HAP-1 (cell line): ENCODE measurements at regions not wholly inside any gene's neighbourhood (a gene's known extent, or its start where the extent isn't known, plus 50 kb on each side); places are given as distances from the start of the nearest gene placed in this dataset.

Source experiments
- DNase-seq, 2 experiments: peaks; one replicate each; pipeline ENCODE4 v3.0.0-alpha.2; 2016 to 2020; ENCODE audit warnings: low spot score in 2 of 2
- H3K27me3 ChIP-seq: fragments of 250-450 bp; sonication (Bioruptor Pico); 2 replicates; pipeline ENCODE4 v1.5.1; 2020; ENCODE audit warnings: low read depth, mild to moderate bottlenecking, moderate library complexity
- H3K36me3 ChIP-seq: fragments of 250-450 bp; sonication (Bioruptor Pico); replicated peaks from 2 replicates; pipeline ENCODE4 v1.5.1; 2020; ENCODE audit warnings: mild to moderate bottlenecking
- H3K4me1 ChIP-seq: fragments of 250-450 bp; sonication (Bioruptor Pico); 2 replicates; pipeline ENCODE4 v1.5.1; 2020; ENCODE audit warnings: mild to moderate bottlenecking
- H3K4me3 ChIP-seq: fragments of 250-450 bp; sonication (Bioruptor Pico); 2 replicates; pipeline ENCODE4 v1.5.1; 2020; ENCODE audit warnings: mild to moderate bottlenecking, moderate library complexity
- H3K9me3 ChIP-seq: fragments of 250-450 bp; sonication (Bioruptor Pico); 2 replicates; pipeline ENCODE4 v1.5.1; 2020; ENCODE audit warnings: mild to moderate bottlenecking, moderate library complexity
- in situ Hi-C: fragments of 300-500 bp; cut with MboI; formaldehyde crosslinking; loops from 3 replicates; pipeline ENCODE4 v1.14.3; 2020; ENCODE audit warnings: low sequenced_read_pairs, inconsistent platforms, mixed read lengths

- H3K9me3 ChIP-seq = no peaks in the 10 kb centered on the region
- DNase-seq = no peak
- H3K36me3 ChIP-seq = no peaks in the 10 kb centered on the region
- no peaks in the 10 kb centered on the region for H3K27me3 ChIP-seq
- H3K4me3 ChIP-seq = no peak overlapping the region
- in situ Hi-C loops = no loop called here
- H3K4me1 ChIP-seq = no peaks in the 10 kb centered on the region
These were observed 156.4 kb downstream of the URB2 start for GRCh38 chr1:229782469-229782868.

- no peaks in the 10 kb centered on the region for H3K9me3 ChIP-seq
- H3K36me3 ChIP-seq = no peaks in the 10 kb centered on the region
- no peaks in the 10 kb centered on the region for H3K27me3 ChIP-seq
- in situ Hi-C loops = no loop called here
- DNase-seq = no peak
- no peaks in the 10 kb centered on the region for H3K4me1 ChIP-seq
- H3K4me3 ChIP-seq = no peak overlapping the region
These were observed 158.8 kb downstream of the URB2 start for GRCh38 chr1:229784834-229785233.

- in situ Hi-C loops = no loop called here
- H3K9me3 ChIP-seq = no peaks in the 10 kb centered on the region
- H3K36me3 ChIP-seq = no peaks in the 10 kb centered on the region
- no peak overlapping the region for H3K4me3 ChIP-seq
- DNase-seq = no peak
- no peaks in the 10 kb centered on the region for H3K4me1 ChIP-seq
- 0 out of 2 replicates have a peak, but pooled peaks cover 1% of the 10 kb centered on the region for H3K27me3 ChIP-seq
These were observed 161.0 kb downstream of the URB2 start for GRCh38 chr1:229786974-229787610.

- Histone ChIP-seq H3K9me3 (no peaks in the 10 kb centered on the region), H3K4me1 (no peaks in the 10 kb centered on the region), H3K27me3 (0 out of 2 replicates have a peak, but pooled peaks cover 4% of the 10 kb centered on the region), H3K36me3 (no peaks in the 10 kb centered on the region), H3K4me3 (no peak overlapping the region)
- in situ Hi-C loops = no loop called here
- DNase-seq = no peak
These were observed 162.0 kb downstream of the URB2 start for GRCh38 chr1:229788004-229788403.

GRCh38 chr1:229792012-229792975 is 166.2 kb downstream of the URB2 start:
- Histone ChIP-seq H3K9me3 (no peaks in the 10 kb centered on the region), H3K36me3 (no peaks in the 10 kb centered on the region), H3K27me3 (0 out of 2 replicates have a peak, but pooled peaks cover 4% of the 10 kb centered on the region), H3K4me3 (no peak overlapping the region), H3K4me1 (no peaks in the 10 kb centered on the region)
- in situ Hi-C loops = no loop called here
- DNase-seq = no peak

- H3K9me3 ChIP-seq = no peaks in the 10 kb centered on the region; the same call in 1 of the 2 replicates
- 0 out of 2 replicates have a peak, but pooled peaks cover 4% of the 10 kb centered on the region for H3K27me3 ChIP-seq
- in situ Hi-C loops = no loop called here
- no peaks in the 10 kb centered on the region for H3K4me1 ChIP-seq
- no peak for DNase-seq
- H3K4me3 ChIP-seq = no peak overlapping the region
- H3K36me3 ChIP-seq = no peaks in the 10 kb centered on the region
These were observed 167.4 kb downstream of the URB2 start for GRCh38 chr1:229793488-229793887.

- Histone ChIP-seq H3K27me3 (no peaks in the 10 kb centered on the region), H3K9me3 (no peaks in the 10 kb centered on the region; the same call in 1 of the 2 replicates), H3K4me3 (no peak overlapping the region), H3K36me3 (no peaks in the 10 kb centered on the region), H3K4me1 (no peaks in the 10 kb centered on the region)
- in situ Hi-C loops = no loop called here
- no peak for DNase-seq
These were observed 172.5 kb downstream of the URB2 start for GRCh38 chr1:229798558-229798957.

GRCh38 chr1:229803626-229804217 is 177.7 kb downstream of the URB2 start:
- Histone ChIP-seq H3K9me3 (peaks cover 6% of the 10 kb centered on the region), H3K4me3 (no peak overlapping the region), H3K27me3 (no peaks in the 10 kb centered on the region), H3K36me3 (no peaks in the 10 kb centered on the region), H3K4me1 (no peaks in the 10 kb centered on the region)
- in situ Hi-C loops = no loop called here
- DNase-seq = no peak

- Histone ChIP-seq H3K27me3 (no peaks in the 10 kb centered on the region), H3K9me3 (peaks cover 6% of the 10 kb centered on the region), H3K4me3 (no peak overlapping the region), H3K36me3 (no peaks in the 10 kb centered on the region), H3K4me1 (no peaks in the 10 kb centered on the region)
- no peak for DNase-seq
- in situ Hi-C loops = no loop called here
These were observed 182.2 kb downstream of the URB2 start for GRCh38 chr1:229808272-229808671.

GRCh38 chr1:229810140-229810539 is 184.1 kb downstream of the URB2 start:
- no peak for DNase-seq
- Histone ChIP-seq H3K9me3 (no peaks in the 10 kb centered on the region; the same call in 1 of the 2 replicates), H3K4me3 (no peak overlapping the region), H3K36me3 (no peaks in the 10 kb centered on the region), H3K27me3 (no peaks in the 10 kb centered on the region), H3K4me1 (no peaks in the 10 kb centered on the region)
- in situ Hi-C loops = no loop called here

- in situ Hi-C loops = no loop called here
- DNase-seq = no peak
- H3K4me1 ChIP-seq = no peaks in the 10 kb centered on the region
- no peaks in the 10 kb centered on the region for H3K9me3 ChIP-seq
- no peaks in the 10 kb centered on the region for H3K36me3 ChIP-seq
- H3K27me3 ChIP-seq = no peaks in the 10 kb centered on the region
- no peak overlapping the region for H3K4me3 ChIP-seq
These were observed 184.9 kb downstream of the URB2 start for GRCh38 chr1:229810961-229811360.

GRCh38 chr1:229812148-229812547 is 186.1 kb downstream of the URB2 start:
- in situ Hi-C loops = no loop called here
- Histone ChIP-seq H3K9me3 (no peaks in the 10 kb centered on the region), H3K4me1 (no peaks in the 10 kb centered on the region), H3K4me3 (no peak overlapping the region), H3K36me3 (no peaks in the 10 kb centered on the region), H3K27me3 (no peaks in the 10 kb centered on the region)
- no peak for DNase-seq

- no peaks in the 10 kb centered on the region for H3K27me3 ChIP-seq
- H3K9me3 ChIP-seq = no peaks in the 10 kb centered on the region
- H3K4me1 ChIP-seq = no peaks in the 10 kb centered on the region
- no peaks in the 10 kb centered on the region for H3K36me3 ChIP-seq
- H3K4me3 ChIP-seq = no peak overlapping the region
- in situ Hi-C loops = no loop called here
- DNase-seq = no peak
These were observed 186.6 kb downstream of the URB2 start for GRCh38 chr1:229812693-229813092.

- H3K9me3 ChIP-seq = no peaks in the 10 kb centered on the region
- no peak for DNase-seq
- H3K4me3 ChIP-seq = no peak overlapping the region
- no peaks in the 10 kb centered on the region for H3K4me1 ChIP-seq
- H3K36me3 ChIP-seq = no peaks in the 10 kb centered on the region
- in situ Hi-C loops = no loop called here
- H3K27me3 ChIP-seq = no peaks in the 10 kb centered on the region
These were observed 189.0 kb downstream of the URB2 start for GRCh38 chr1:229815076-229815475.
